Body of pancreas (tissue), 4 donors: ENCODE measurements at regions not wholly inside any gene's neighbourhood (a gene's known extent, or its start where the extent isn't known, plus 50 kb on each side); places are given as distances from the start of the nearest gene placed in this dataset.

Source experiments
- POLR2A ChIP-seq, 3 donors: fragments of 450-650 bp; IDR thresholded peaks; one replicate each; pipeline ENCODE4 v1.6.1; 2016; ENCODE audit warnings: antibody characterized with exemption in 3 of 3, mild to moderate bottlenecking in 2 of 3
- TF ChIP-seq, protein P1 (sequence below), 7 experiments: fragments of 450-650 bp in 4 of 7; fragments of 200-600 bp in 3 of 7; sonication (generic) in 3 of 7; IDR thresholded peaks; one replicate each; pipeline ENCODE4 v1.5.1; 2016 to 2019; ENCODE audit warnings: antibody characterized with exemption in 7 of 7

DNA sequence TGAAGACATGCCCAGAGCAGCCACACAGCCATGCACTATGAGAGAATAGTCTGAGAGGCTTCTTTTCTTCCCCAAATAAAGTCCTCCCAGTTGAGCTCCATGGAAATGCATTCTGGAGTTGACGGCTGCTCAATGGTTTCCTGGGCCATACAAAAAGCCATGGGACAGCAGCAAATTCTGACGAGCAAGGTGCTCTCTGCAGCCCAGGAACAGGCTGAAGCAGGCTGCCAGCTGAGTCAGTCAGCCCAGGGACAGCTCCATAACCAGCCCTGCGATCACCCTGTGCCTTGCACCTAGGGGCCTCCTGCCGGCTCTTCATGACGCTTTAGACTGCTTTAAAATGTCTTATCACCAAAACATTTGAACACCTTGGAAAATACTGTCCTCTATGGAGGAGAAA is 256.3 kb upstream of the CHRNA7 start:
- TF ChIP-seq, protein P1, sequence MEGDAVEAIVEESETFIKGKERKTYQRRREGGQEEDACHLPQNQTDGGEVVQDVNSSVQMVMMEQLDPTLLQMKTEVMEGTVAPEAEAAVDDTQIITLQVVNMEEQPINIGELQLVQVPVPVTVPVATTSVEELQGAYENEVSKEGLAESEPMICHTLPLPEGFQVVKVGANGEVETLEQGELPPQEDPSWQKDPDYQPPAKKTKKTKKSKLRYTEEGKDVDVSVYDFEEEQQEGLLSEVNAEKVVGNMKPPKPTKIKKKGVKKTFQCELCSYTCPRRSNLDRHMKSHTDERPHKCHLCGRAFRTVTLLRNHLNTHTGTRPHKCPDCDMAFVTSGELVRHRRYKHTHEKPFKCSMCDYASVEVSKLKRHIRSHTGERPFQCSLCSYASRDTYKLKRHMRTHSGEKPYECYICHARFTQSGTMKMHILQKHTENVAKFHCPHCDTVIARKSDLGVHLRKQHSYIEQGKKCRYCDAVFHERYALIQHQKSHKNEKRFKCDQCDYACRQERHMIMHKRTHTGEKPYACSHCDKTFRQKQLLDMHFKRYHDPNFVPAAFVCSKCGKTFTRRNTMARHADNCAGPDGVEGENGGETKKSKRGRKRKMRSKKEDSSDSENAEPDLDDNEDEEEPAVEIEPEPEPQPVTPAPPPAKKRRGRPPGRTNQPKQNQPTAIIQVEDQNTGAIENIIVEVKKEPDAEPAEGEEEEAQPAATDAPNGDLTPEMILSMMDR (IDR thresholded peaks at IDR 0.05), result no peak
- no peak for TF ChIP-seq POLR2A (IDR thresholded peaks at IDR 0.05)
